ENCODE measurements at regions not wholly inside any gene's neighbourhood (a gene's known extent, or its start where the extent isn't known, plus 50 kb on each side); places are given as distances from the start of the nearest gene placed in this dataset.
"Not testable (repeated sequence)": the region's sequence is repeated elsewhere in the genome, so short reads cannot be mapped to it uniquely, and the experiment has no call there.

DNA sequence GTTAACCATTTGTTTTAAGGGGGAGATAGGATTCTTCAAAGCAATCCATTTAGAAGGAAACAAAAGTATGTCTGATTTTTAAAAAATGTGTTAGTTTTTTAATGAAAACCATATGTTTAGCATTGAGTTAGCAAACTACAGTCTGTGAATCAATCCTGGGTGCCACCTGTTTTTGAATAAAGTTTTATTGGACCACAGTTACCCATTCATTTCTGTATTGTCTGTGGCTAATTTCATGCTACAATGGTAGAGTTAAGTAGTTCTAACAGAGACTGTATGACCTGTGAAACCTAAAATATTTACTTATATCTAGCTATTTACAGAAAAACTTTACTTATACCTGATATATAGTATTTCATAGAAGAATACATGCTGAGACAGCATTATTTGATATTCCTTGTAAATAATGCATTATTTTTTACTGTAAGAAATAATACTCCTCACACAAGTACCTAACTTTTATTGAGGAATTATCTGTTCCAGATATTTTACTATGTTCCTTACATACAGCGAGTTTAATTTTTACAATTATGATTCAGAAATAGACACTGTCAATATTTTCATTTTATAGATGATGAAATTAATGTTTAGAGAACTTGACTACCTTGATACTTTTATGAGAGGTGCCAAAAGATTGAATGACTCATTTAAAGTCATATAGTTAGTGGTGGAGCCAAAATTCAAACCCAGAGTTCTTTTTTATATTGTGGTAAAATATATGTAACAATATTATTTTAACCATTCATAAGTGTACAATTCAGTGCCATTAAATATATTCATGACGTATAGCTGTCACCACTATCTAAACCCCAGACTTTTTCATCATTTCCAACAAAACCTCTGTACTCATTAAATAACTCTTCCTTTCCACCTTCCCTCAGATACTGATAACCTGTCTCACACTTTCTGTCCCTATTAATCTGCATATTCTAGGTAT, 122.0 kb downstream of the GLUD2 start:
- DNase-seq (ENCODE audit: low spot score): no peak

DNA sequence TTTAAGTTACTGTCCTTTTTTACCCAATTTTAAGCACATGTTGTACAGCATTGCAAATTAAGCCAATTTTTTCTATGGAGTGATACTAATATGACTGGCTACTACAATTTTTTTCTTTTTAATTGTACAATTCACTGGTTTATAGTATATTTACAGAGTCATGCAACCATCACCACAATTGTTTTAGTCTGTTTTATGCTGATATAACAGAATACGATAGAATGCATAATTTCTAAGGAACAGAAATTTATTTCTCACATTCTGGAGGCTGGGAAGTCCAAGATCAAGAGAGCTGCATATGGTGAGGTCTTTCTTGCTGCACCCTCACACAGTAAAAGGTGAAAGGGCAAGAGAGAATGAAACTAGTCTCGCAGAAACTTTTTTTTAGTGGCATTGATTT, 125.3 kb downstream of the GLUD2 start:
- no peak for DNase-seq (ENCODE audit: low spot score)

DNA sequence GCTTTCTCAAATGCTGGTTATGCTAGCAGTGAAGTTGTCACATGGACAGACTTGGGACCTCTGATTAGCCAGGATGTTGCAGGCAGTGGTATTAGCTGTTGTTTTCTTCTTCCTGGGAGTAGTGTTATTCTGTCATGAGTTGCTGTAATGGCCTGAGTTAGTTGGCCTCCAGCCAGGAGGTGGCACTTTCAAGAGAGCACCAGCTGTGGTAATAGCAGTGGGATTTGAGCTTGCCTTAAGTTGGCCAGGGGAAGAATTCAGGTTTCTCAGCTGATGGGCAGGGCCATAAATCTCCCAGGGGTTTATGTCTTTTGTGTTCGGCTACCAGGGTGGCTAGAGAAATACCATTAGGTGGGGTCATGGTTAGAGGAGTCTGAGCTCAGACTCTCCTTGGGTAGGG, 132.6 kb downstream of the GLUD2 start:
- DNase-seq (ENCODE audit: low spot score): no peak

DNA sequence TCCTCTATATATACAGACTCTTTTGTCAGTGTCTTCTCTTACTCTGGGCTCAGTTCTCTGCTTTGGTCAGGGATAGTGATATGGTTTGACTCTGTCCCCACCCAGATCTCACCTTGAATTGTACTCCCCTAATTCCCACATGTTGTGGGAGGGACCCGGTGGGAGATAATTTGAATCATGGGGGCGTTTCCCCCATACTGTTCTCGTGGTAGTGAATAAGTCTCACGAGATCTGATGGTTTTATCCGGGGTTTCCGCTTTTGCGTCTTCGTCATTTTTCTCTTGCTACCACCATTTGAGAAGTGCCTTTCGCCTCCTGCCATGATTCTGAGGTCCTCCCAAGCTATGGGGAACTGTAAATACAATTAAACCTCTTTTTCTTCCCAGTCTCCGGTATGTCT, 144.4 kb downstream of the GLUD2 start:
- DNase-seq (ENCODE audit: low spot score): no peak

DNA sequence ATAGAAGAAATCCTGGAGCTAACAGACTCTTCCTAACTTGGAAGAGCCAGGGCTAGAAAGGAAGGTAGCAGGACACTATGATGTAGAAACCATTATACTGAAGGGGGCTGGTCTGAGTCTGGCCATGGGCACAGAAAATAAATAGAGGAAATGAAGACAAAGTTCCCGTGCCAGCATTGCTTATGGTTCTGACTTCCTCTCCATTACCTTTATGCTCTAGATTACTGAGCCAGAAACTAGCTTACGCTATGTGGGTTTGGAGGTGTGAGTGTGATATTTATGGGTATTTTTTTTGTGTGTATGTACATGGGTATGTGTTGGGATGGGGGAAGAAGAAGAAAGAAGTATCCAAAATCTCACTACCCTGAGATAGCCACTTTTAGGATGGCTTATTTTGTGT, 148.3 kb downstream of the GLUD2 start:
- DNase-seq (ENCODE audit: low spot score): no peak

DNA sequence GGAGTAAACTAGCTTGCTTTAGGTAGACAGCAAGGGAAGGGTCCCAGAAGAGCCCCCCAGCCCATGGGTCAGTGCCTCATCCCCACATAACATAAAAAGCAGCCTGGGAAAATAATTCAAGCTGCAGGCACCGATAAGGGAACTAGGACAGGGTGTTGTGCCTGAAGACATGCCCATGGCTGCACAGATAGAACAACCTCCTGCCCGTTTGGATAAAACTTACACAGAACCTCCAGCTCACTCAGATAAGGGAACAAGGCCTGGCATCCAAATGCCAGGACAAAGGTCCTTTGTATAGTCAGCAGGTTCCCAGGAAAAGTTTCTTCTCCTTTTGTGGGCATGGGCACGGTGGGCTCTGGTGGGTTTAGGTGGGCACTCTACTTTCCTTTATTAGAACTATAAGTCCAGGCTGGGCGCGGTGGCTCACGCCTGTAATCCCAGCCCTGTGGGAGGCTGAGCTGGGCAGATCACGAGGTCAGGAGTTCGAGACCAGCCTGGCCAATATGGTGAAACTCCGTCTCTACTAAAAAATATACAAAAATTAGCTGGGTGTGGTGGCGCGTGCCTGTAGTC, 149.5 kb downstream of the GLUD2 start:
- not testable (repeated sequence) for DNase-seq (ENCODE audit: low spot score)

DNA sequence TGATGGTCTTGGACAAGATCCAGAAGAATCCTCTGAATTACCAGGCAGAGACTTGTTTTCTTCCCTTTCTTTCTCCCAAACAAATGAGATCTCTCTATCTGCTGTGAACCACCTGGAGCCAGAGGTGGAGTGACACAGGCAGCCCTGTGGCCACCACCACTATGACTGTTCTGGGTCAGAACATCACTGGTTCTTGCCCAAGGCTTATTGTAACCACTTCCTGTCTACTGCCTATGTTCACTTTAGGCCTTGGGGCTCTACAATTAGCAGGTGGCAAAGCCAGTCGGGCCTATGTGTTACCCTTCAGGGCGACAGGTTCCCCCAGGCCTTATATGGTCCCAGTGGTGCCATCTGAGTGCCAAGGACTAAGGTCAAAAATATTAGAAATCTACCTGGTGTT, 161.2 kb downstream of the GLUD2 start:
- DNase-seq (ENCODE audit: low spot score): no peak

DNA sequence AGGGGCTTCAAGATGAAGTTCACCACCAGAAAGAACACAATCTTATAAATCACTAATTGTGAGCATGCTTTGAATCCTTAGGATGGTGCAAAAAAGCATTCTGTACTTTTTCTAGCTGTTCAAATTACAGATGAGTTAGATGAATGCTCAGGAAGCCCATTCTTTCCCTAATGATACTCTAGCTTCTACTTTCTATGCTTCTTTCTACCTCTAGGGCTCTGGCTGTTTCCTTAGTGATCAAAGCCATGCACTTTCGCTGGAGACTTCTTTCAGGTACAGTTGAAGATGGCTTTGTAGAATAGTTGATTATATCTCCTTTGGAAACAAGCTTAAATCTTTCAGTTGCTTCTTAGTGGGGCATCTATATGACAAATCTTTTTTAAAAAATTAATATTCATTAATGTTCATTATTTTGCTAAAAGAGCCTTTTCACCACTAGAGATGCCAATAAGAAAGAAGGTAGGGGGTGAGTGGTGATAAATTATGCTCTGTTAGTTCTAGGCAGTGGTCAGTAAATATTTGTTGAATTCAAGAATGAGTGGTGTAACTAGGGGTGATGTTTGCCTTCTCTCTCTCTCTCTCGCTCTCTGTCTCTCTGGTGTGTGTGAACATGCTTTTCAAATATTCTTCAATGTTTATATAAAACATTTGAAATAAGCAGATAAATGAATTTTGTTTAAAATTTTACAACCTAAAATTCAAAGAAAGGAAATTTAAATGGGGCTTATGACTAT, 169.4 kb downstream of the GLUD2 start:
- DNase-seq (ENCODE audit: low spot score): no peak

DNA sequence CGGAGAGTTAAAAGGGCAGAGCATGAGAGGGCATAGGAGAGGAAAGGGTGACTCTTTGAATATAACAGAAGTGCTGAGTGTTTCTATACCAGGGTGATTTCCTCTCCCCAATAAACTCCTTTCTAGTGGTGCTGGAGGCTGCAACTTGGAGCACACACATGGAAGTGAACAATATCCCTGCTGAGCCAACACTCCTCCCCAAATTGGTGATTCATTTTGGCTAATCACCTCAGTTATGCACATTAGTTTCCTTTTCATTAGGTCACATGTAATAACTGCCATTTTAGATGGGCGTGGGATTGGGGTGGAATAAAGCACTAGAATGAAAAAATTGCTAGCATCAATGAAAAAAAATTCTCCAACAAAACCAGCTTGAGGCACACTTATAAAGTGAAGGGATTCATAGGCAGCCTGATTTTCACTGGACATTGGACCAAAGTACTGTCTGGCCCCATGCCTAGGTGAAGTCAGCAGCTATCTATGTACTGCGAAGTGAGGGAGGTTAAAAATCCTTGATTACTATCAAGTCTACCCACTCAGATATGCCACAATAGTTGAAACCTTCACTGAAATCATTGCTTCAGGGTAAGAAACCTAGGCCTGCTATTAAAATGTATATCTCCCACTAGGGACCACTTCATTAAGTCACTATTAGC, 174.0 kb downstream of the GLUD2 start:
- DNase-seq (ENCODE audit: low spot score): no peak

DNA sequence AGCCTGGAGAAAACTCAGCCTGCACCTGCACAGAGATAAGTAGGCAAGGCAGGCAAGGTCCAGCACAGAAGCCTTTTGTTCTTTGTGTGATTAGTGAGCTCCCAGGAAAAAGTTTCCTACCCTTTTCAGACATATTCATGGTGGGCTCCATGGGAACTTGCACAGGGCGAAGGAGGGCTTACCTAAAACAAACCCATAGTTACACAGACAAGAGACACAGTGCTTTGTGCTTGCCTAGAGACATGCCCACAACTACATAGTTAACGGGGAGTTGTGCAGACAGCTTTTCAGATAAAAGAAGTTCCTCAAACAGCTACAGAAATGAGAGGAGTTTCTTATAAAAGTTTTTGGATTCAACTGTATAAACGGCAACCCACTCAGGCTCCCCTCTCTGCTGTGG, 180.5 kb downstream of the GLUD2 start:
- no peak for DNase-seq (ENCODE audit: low spot score)

DNA sequence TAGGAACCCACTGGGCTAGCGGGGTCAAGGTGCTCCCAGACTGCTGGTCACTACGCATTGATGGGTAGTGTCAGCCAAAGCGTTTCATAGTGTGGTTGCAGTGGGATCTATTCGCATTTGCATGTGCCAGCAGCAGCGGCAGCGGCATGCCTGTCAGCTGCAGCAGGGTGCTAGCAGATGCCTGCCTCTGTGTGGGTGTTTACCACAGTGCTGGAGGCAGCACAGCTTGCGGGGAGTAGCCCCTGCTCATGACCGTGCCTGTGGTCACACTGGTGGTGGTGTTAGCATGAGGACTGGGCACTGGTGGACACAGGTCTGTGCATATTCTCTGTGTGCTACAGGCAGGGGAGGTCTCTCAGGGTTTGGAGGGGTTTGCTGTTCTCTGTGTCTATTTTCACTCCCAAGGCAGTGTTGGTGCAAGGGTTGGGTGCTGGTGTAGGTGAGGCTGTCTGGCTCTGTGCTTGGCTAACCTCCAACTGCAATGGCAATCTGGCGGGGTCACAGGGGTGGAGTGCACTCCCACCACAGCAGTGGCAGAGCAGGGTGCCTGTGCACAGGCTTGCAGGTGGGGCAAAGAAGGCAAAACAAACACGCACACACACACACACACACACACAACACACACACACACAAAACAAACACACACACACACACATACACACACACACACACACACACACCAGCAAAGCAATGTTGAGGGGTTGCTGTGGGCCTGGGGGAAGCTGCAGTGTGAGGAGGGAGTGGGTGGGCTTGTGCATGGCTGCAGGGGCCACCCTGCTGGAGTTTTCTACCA, 184.4 kb downstream of the GLUD2 start:
- DNase-seq (ENCODE audit: low spot score): no peak

DNA sequence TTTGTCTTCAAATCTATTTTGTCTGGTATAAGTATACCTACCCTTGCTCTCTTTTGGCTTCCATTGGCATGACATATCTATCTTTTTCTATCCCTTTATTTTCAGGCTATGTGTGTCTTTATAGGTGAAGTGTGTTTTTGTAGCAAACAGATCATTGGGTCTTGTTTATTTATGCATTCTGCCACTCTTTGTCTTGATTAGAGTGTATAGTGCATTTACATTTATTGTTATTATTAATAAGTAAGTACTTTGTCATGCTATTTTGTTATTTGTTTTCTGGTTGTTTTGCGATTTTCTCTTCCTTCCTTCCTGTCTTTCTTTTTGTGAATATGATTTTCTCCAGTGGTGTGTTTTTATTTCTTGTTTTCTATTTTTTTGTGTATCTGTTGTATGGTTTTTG, 188.6 kb downstream of the GLUD2 start:
- DNase-seq (ENCODE audit: low spot score): no peak

DNA sequence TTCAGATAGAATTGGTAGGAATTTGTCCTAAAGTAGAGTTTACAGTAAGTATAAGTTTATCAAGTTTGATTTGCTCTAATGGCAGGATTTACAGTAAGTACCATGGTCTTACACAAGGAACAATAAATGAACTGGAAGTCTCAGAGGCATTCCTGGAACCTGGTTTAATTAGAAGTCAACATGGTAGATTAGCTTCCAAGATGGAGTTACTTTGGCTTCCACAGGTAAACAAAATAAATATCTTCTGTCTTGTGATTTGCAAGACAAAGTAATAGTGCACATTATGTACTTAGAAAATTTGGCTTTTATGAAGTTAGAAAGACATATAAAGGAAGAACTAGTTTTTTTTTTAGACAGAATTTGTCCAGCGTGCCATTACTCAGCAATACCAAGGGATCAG, 190.7 kb downstream of the GLUD2 start:
- no peak for DNase-seq (ENCODE audit: low spot score)

DNA sequence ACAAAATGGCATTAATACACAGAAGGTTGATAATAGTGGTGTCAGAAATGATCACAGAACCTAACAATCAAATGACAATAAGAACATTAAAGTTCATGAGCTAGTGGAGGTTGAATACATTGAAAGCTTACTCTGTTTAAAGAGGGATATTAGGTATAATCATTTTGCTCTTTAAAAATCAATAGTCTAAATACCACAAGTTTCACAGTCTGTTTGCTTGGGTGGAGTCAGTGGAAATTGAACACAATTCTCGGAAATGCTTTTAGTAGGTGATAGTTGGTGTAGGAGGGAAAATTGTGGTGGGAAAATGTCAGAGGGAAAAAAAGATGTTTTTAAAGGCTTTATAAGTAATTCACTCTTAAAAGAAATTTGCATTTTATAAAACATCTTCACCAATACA, 197.1 kb downstream of the GLUD2 start:
- no peak for DNase-seq (ENCODE audit: low spot score)

DNA sequence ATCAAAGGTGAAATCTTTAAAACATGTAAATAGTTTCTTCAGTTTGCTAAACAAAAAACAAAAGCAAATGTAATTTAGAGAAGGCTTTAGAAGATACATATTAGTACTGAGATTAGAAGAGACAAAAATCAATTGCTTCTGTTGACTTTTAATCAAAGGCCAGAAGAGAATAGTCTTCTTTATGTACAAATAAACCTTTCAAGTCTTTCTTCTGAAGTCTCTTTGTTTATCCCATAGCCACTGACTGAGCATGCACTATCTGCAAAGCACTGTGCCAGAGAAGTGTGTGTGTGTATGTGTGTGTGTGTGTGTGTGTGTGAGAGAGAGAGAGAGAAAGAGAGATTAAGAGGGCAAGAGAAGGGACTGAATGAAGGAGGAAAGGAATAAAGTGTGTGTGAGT, 198.4 kb downstream of the GLUD2 start:
- DNase-seq (ENCODE audit: low spot score): no peak

DNA sequence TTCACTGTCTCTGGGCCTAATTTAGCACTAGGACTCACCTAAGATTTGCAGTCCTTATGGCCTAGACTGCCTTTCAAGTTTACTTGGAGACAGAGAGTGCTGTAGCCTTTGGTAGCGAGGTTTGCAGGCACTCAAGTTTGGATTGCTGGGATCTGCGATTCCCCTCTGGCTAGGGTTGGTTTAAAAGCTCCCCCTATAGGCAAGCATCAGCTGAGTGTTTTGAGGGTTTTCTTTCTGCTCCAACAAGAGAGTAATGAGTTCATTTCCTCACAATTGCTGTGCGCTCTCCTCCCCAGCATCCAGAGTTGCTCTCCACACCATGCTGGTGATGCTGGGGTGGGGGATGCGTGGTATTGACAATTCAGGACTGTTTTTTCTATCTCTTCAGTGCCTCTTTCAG, 206.9 kb downstream of the GLUD2 start:
- no peak for DNase-seq (ENCODE audit: low spot score)

DNA sequence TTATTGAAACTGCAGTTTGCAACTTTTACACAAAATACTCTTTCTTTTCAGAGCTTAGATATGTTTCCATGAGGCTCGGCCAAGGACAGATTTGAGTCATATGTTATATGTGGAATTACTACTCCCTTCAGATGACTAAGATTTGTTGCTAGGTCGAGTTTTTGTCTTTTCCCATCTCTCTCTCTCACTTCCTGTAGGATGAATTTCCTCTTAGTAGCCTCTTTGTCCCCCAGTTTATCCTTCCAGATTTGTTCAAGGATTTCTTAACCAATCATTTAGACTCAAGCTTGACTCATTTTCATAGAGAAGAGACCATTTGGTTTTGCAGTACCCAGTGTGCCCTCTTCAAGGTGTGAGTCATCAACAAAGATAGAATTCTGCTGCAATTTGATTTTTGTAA, 209.2 kb downstream of the GLUD2 start:
- no peak for DNase-seq (ENCODE audit: low spot score)

DNA sequence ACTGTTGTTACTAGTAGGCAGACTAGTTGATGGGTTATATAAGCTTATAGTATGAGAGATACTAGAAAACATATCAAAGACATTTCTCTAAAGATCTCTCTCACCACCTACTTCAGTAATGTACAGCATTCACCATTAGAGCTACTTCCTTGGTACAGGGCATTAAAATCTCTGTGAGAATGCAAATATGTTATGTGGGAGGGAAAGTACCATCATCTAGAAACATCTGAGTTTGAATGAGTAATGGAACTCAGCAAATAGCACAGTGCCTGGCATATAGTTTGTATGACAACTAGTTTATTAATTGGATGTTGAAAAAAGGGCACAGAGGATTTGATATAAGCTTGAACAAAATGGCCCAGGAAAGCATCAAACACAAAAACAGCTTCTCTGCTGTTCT, 211.1 kb downstream of the GLUD2 start:
- DNase-seq (ENCODE audit: low spot score): no peak

DNA sequence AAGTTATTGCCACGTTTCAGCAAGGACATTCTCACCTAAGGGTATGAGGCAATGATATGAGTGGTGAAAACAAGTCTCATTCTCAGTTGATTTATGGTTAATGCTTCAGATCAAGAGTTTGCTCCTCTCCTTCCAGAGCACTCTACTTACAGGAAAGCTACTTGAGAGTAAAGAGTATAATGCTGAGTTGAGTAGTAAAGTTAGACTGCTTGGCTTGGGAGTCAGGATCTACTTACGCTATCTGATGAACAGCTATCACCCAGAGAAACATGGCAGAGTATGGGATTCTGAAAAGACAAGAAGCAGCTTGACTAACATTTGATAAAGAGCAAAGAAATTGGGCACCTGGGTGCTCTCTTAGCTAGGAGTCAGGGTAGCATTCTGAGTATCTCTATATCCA, 211.8 kb downstream of the GLUD2 start:
- no peak for DNase-seq (ENCODE audit: low spot score)

DNA sequence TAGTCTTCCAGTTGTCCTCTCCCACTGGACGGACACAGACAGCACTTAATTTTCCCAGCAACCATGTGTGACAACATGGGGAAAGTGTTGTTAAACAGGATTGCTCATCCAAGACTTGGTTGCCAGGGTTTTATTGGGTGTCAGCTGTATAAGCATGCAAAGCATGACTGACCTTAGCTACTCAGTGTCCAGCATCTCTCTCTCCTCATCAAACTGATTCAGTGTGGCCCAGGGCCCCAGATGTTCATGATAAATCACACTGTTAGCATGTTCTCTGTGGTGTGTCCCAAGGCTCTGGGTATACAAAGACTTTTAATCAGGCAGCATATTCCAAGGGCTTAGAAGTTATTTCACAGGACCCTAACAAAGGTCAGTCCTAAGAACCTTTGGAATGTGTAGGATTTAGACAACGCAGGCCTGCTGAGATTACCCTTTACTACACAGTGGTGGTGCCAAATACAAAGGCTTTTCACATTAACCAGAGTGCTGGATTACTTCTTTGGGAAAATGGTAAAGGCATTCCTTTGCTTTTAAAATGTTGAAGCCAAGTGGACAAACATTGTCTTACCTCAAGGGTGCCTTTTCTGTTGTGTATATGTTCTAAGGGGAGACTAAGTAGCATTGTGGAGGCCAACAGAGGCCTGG, 213.3 kb downstream of the GLUD2 start:
- DNase-seq (ENCODE audit: low spot score): no peak

DNA sequence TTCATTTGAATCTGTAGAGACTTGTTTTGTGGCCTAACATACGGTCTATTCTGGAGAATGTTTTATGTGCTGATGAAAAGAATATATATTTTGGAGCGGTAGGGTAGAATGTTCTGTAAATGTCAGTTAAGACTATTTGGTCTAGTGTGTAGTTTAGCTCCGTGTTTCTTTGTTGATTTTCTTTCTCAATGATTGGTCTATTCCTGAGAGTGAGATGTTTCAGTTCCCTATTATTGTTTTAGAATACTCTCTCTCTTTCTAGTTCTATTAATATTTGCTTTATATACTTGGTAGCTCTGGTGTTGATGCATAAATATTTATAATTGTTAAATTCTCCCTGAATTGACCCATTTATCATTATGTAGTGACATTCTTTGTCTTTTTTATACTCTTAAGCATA, 236.5 kb downstream of the GLUD2 start:
- no peak for DNase-seq (ENCODE audit: low spot score)
